H1 (cell line): ENCODE measurements at regions not wholly inside any gene's neighbourhood (a gene's known extent, or its start where the extent isn't known, plus 50 kb on each side); places are given as distances from the start of the nearest gene placed in this dataset.

Experiments
- CTCF ChIA-PET: fragments of 300-600 bp; sonication (Branson Sonifier 250); formaldehyde crosslinking; loops from one replicate; lab custom pipeline; 2021; ENCODE audit not compliant: partially characterized antibody; lab: Charles Lee
- POLR2A ChIA-PET: fragments of 300-600 bp; sonication (Branson Sonifier 250); formaldehyde crosslinking; loops from one replicate; lab custom pipeline; 2021; ENCODE audit warnings: inconsistent platforms; ENCODE audit not compliant: partially characterized antibody; lab: Charles Lee
- DNase-seq, 2 experiments: peaks; one replicate each; pipeline versions ENCODE4 v3.0.0 to v3.0.0-alpha.2; 2010 to 2022; ENCODE audit warnings: low spot score in 2 of 2, low read depth in 1 of 2, mixed read lengths in 1 of 2
- FAIRE-seq: peaks from 2 replicates; lab custom pipeline; 2011; peaks lifted over from hg19 to GRCh38; lab: Jason Lieb, UNC
- H2AFZ ChIP-seq: 2 replicates; pipeline ENCODE4 v1.8.1; 2012; ENCODE audit warnings: low read length, inconsistent platforms
- H2AK5ac ChIP-seq: 2 replicates; pipeline ENCODE4 v1.6.1; 2013; ENCODE audit warnings: low read depth, low read length
- H2BK120ac ChIP-seq: replicated peaks from 2 replicates; pipeline ENCODE3; 2013; ENCODE audit warnings: low read depth, low read length, inconsistent platforms
- H2BK12ac ChIP-seq: 2 replicates; pipeline ENCODE4 v1.6.1; 2013; ENCODE audit warnings: low read depth, low read length
- H2BK15ac ChIP-seq: 2 replicates; pipeline ENCODE4 v1.6.1; 2013; ENCODE audit warnings: low read length
- H2BK20ac ChIP-seq: 2 replicates; pipeline ENCODE4 v1.6.1; 2013; ENCODE audit warnings: low read length
- H2BK5ac ChIP-seq: 2 replicates; pipeline ENCODE4 v1.6.1; 2013; ENCODE audit warnings: low read depth, low read length
- H3K14ac ChIP-seq: 2 replicates; pipeline ENCODE4 v1.6.1; 2013; ENCODE audit warnings: inconsistent platforms; ENCODE audit not compliant: insufficient read length
- H3K18ac ChIP-seq: 2 replicates; pipeline ENCODE4 v1.6.1; 2013; ENCODE audit warnings: low read length; ENCODE audit errors: extremely low read depth
- H3K23ac ChIP-seq: 2 replicates; pipeline ENCODE4 v1.6.1; 2013; ENCODE audit warnings: inconsistent platforms; ENCODE audit not compliant: insufficient read length
- H3K23me2 ChIP-seq: 2 replicates; pipeline ENCODE4 v1.6.1; 2013; ENCODE audit warnings: low read depth, low read length
- H3K27ac ChIP-seq: 2 replicates; pipeline ENCODE4 v1.6.1; 2011; ENCODE audit warnings: low read depth, low read length, inconsistent platforms
- H3K27me3 ChIP-seq, 4 experiments: replicated peaks in 1 of 4; 1 replicate in 1 of 4; 2 replicates in 3 of 4; pipeline versions ENCODE4 v1.6.1 to v1.8.1; 2011 to 2013; ENCODE audit warnings: low read length in 3 of 4, mild to moderate bottlenecking in 3 of 4, inconsistent platforms in 2 of 4, mixed read lengths in 2 of 4, moderate library complexity in 1 of 4; ENCODE audit not compliant: control insufficient read depth in 3 of 4, insufficient read depth in 3 of 4; ENCODE audit errors: extremely low read depth in 1 of 4
- H3K36me3 ChIP-seq, 4 experiments: 2 replicates each; pipeline versions ENCODE4 v1.6.1 to v1.8.1; 2011 to 2013; ENCODE audit warnings: mild to moderate bottlenecking in 4 of 4, low read length in 3 of 4, moderate library complexity in 2 of 4, control low read depth in 1 of 4, inconsistent platforms in 1 of 4; ENCODE audit not compliant: insufficient read depth in 4 of 4, control insufficient read depth in 2 of 4
- H3K4ac ChIP-seq: replicated peaks from 2 replicates; pipeline ENCODE3; 2013; ENCODE audit warnings: low read length, low read depth, mixed read lengths, inconsistent platforms; ENCODE audit not compliant: insufficient read length
- H3K4me1 ChIP-seq, 4 experiments: replicated peaks in 1 of 4; 1 replicate in 1 of 4; 2 replicates in 3 of 4; pipeline versions ENCODE4 v1.6.1 to v1.8.1; 2011 to 2013; ENCODE audit warnings: low read length in 3 of 4, inconsistent platforms in 2 of 4, mixed read lengths in 1 of 4; ENCODE audit not compliant: insufficient read depth in 4 of 4, control insufficient read depth in 3 of 4
- H3K4me2 ChIP-seq, 2 experiments: 2 replicates each; pipeline versions ENCODE4 v1.6.1 to v1.8.1; 2011 to 2013; ENCODE audit warnings: low read depth in 2 of 2, low read length in 2 of 2, control low read depth in 1 of 2, inconsistent platforms in 1 of 2, mild to moderate bottlenecking in 1 of 2; ENCODE audit not compliant: insufficient read depth in 1 of 2
- H3K4me3 ChIP-seq, 4 experiments: fragments of 200-600, 300-600 bp in 1 of 4; sonication (generic), shearing (Covaris generic), sonication (Bioruptor Twin) in 1 of 4; 2 replicates each; pipeline versions ENCODE4 v1.5.1 to v1.8.1; 2011 to 2016; ENCODE audit warnings: low read length in 4 of 4, low read depth in 3 of 4, control low read depth in 2 of 4, inconsistent platforms in 2 of 4, mild to moderate bottlenecking in 2 of 4, mixed read lengths in 1 of 4, moderate library complexity in 1 of 4; ENCODE audit not compliant: insufficient read depth in 2 of 4; ENCODE audit errors: extremely low read depth in 1 of 4
- H3K56ac ChIP-seq: replicated peaks from 2 replicates; pipeline ENCODE3; 2013; ENCODE audit warnings: low read depth, mild to moderate bottlenecking, mixed read lengths, low read length, inconsistent platforms; ENCODE audit not compliant: insufficient read length
- H3K79me1 ChIP-seq: 2 replicates; pipeline ENCODE4 v1.6.1; 2013; ENCODE audit warnings: low read depth, low read length, control low read depth
- H3K79me2 ChIP-seq, 2 experiments: 2 replicates each; pipeline versions ENCODE4 v1.6.1 to v1.8.1; 2012 to 2013; ENCODE audit warnings: low read length in 2 of 2, mild to moderate bottlenecking in 2 of 2, inconsistent platforms in 1 of 2; ENCODE audit not compliant: insufficient read depth in 2 of 2, control insufficient read depth in 1 of 2
- H3K9ac ChIP-seq, 4 experiments: replicated peaks in 1 of 4; 1 replicate in 1 of 4; 2 replicates in 3 of 4; pipeline versions ENCODE4 v1.6.1 to v1.8.1; 2011 to 2013; ENCODE audit warnings: low read depth in 3 of 4, low read length in 3 of 4, control low read depth in 2 of 4, mild to moderate bottlenecking in 2 of 4, moderate library complexity in 2 of 4, inconsistent platforms in 1 of 4; ENCODE audit errors: extremely low read depth in 1 of 4
- H3K9me3 ChIP-seq, 2 experiments: 2 replicates each; pipeline versions ENCODE4 v1.6.1 to v1.8.1; 2012 to 2013; ENCODE audit warnings: mild to moderate bottlenecking in 2 of 2, moderate library complexity in 2 of 2, control low read depth in 1 of 2, inconsistent platforms in 1 of 2, low read depth in 1 of 2, low read length in 1 of 2, mixed read lengths in 1 of 2; ENCODE audit not compliant: insufficient read depth in 2 of 2
- H4K20me1 ChIP-seq, 2 experiments: replicated peaks in 1 of 2; 2 replicates each; pipeline versions ENCODE3 to v1.8.1; 2011 to 2013; ENCODE audit warnings: inconsistent platforms in 2 of 2, low read length in 2 of 2, mild to moderate bottlenecking in 1 of 2; ENCODE audit not compliant: insufficient read depth in 2 of 2, control insufficient read depth in 1 of 2
- H4K5ac ChIP-seq: 2 replicates; pipeline ENCODE4 v1.6.1; 2013; ENCODE audit warnings: low read length, low read depth, mixed read lengths, inconsistent platforms; ENCODE audit not compliant: insufficient read length
- H4K8ac ChIP-seq: 2 replicates; pipeline ENCODE4 v1.8.0; 2013; ENCODE audit warnings: mild to moderate bottlenecking, moderate library complexity, low read length, inconsistent platforms; ENCODE audit not compliant: insufficient read depth; ENCODE audit errors: extremely low read depth
- H4K91ac ChIP-seq: replicated peaks from 2 replicates; pipeline ENCODE3; 2013; ENCODE audit warnings: low read length, mixed read lengths, inconsistent platforms; ENCODE audit not compliant: insufficient read length
- SP2 ChIP-seq: IDR thresholded peaks from 2 replicates; pipeline ENCODE4 v1.6.1; 2012; ENCODE audit warnings: mild to moderate bottlenecking, low read length, inconsistent platforms
- WGBS, 2 experiments: shearing (Covaris generic) in 1 of 2; methylation state at CpG; one replicate each; pipeline versions ENCODE4 v1.1.6 to v1.1.7; 2013 to 2015; ENCODE audit warnings: low lambda C conversion rate in 2 of 2, mixed read lengths in 2 of 2, inconsistent platforms in 1 of 2, low coverage in 1 of 2, missing lambda C conversion rate in 1 of 2; ENCODE audit not compliant: insufficient replicate concordance in 2 of 2, insufficient coverage in 1 of 2, insufficient read length in 1 of 2; ENCODE audit errors: extremely low coverage in 1 of 2, missing lambda C conversion rate in 1 of 2; 5-methylcytosine and 5-hydroxymethylcytosine counted together

DNA sequence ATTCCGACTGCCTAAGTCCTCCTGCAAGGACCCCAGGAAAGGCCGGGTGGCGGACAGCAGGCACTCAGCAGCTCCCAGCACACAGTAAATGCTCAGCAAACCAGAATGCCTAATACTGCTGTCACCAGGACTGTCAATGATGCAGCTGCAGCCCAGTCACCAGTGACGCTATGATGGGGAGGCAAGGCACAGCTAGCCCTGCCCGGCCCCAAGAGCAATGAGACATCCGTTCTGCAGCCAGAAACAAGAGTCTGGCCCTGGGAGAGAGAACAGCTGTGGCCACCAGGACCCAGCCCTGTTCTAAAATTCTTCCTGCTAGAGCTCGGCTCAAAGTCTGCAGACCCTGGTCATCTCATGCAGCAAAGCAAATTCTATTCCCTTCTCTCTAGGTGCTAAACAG is 69.8 kb downstream of the NCOR2 start:
- ChIA-PET CTCF (interaction anchor here (0.6 to 1.7 kb wide), 11 partner anchors 8 to 219 kb away, joined by 3 to 7 read pairs (median 3); no protein-coding TSS in a partner anchor), POLR2A (interaction anchor here (1.2 kb wide), 1 partner anchor 9 kb away, joined by 4 read pairs; no protein-coding TSS in a partner anchor)
- Histone ChIP-seq H2BK5ac (no peak overlapping the region), H3K79me2 (peaks cover 10 to 96% of the 10 kb centered on the region in 2 experiments), H3K23me2 (no peaks in the 10 kb centered on the region; the same call in 1 of the 2 replicates), H4K8ac (no peak overlapping the region; the same call in 1 of the 2 replicates), H2BK120ac (no peak overlapping the region), H3K9me3 (no peaks in the 10 kb centered on the region), H2AK5ac (no peak overlapping the region), H3K56ac (no peak overlapping the region), H2AFZ (no peak overlapping the region), H3K27me3 (no peaks in the 10 kb centered on the region), H3K4me3 (no peak overlapping the region), H2BK15ac (no peak overlapping the region), H3K36me3 (peaks cover 0 to 4% (median 0%) of the 10 kb centered on the region in 4 experiments; a peak in 3 of 8 replicates), H4K20me1 (peaks cover 23 to 33% of the 10 kb centered on the region in 2 experiments), H4K5ac (no peak overlapping the region), H3K4me1 (peaks cover 7 to 39% (median 31%) of the 10 kb centered on the region in 4 experiments), H3K18ac (no peak overlapping the region), H3K4ac (no peak overlapping the region), H3K79me1 (peaks cover 40% of the 10 kb centered on the region), H3K27ac (no peak overlapping the region), H3K4me2 (no peak overlapping the region), H3K14ac (no peak overlapping the region), H2BK12ac (no peak overlapping the region), H4K91ac (no peak overlapping the region), H3K23ac (no peak overlapping the region), H2BK20ac (no peak overlapping the region), H3K9ac (no peak overlapping the region)
- no peak for TF ChIP-seq SP2
- FAIRE-seq (no peak), DNase-seq (no peak)
- WGBS, 2 experiments = 91% methylated on average over 7 of the region's 7 CpGs; no CpG with 5 or more reads in 1 of the 2 experiments
